OCI-LY7 (cell line): ENCODE measurements at regions not wholly inside any gene's neighbourhood (a gene's known extent, or its start where the extent isn't known, plus 50 kb on each side); places are given as distances from the start of the nearest gene placed in this dataset.

Source experiments
- BruUV-seq: library from RNA; stranded (reverse); fragments of 400-500 nt; replicated peaks from 2 replicates; lab custom pipeline; 2021; lab: Mats Ljungman, UMichigan
- CTCF ChIA-PET: fragments of 300-600 bp; sonication (Branson Sonifier 250); formaldehyde crosslinking; loops from one replicate; lab custom pipeline; 2022; ENCODE audit warnings: antibody characterized with exemption; ENCODE audit not compliant: unreplicated experiment; lab: Charles Lee
- POLR2A ChIA-PET: fragments of 300-600 bp; sonication (Branson Sonifier 250); formaldehyde crosslinking; loops from one replicate; lab custom pipeline; 2022; ENCODE audit warnings: antibody characterized with exemption; lab: Charles Lee
- DNase-seq: peaks from one replicate; pipeline ENCODE4 v3.0.0-alpha.2; 2015; ENCODE audit warnings: low spot score
- H2AFZ ChIP-seq: fragments of 200-600 bp; sonication (generic), shearing (Covaris generic); 2 replicates; pipeline ENCODE4 v1.6.1; 2014; ENCODE audit warnings: mild to moderate bottlenecking, antibody characterized with exemption, low read length, moderate library complexity
- H3K27ac ChIP-seq: fragments of 200-600 bp; sonication (generic); 2 replicates; pipeline ENCODE4 v1.5.1; 2014; ENCODE audit warnings: mixed run types, low read depth, mild to moderate bottlenecking, moderate library complexity, low read length, inconsistent platforms; ENCODE audit not compliant: poor library complexity, severe bottlenecking
- H3K36me3 ChIP-seq: fragments of 200-600 bp; sonication (generic); 2 replicates; pipeline ENCODE4 v1.6.1; 2014; ENCODE audit warnings: mild to moderate bottlenecking, antibody characterized with exemption, low read length, moderate library complexity, mixed read lengths; ENCODE audit not compliant: insufficient read depth
- H3K4me1 ChIP-seq: fragments of 200-600 bp; sonication (generic); 2 replicates; pipeline ENCODE4 v1.5.1; 2014; ENCODE audit warnings: mild to moderate bottlenecking, low read length; ENCODE audit not compliant: insufficient read depth, poor library complexity, severe bottlenecking
- H3K4me2 ChIP-seq: fragments of 200-600 bp; sonication (generic); 2 replicates; pipeline ENCODE4 v1.6.1; 2014; ENCODE audit warnings: mild to moderate bottlenecking, low read length
- H3K4me3 ChIP-seq: fragments of 200-600 bp; sonication (generic); 2 replicates; pipeline ENCODE4 v1.5.1; 2014; ENCODE audit warnings: mild to moderate bottlenecking, low read depth, low read length; ENCODE audit not compliant: poor library complexity, severe bottlenecking
- H3K79me2 ChIP-seq: fragments of 200-600 bp; sonication (generic); 2 replicates; pipeline ENCODE4 v1.6.1; 2016; ENCODE audit warnings: low read depth, mild to moderate bottlenecking, low read length, moderate library complexity, mixed read lengths; ENCODE audit not compliant: insufficient read depth
- H3K9me2 ChIP-seq: fragments of 200-600 bp; sonication (generic); 2 replicates; pipeline ENCODE4 v1.6.1; 2016; ENCODE audit warnings: mild to moderate bottlenecking, low read length, mixed read lengths; ENCODE audit not compliant: insufficient read depth
- H3K9me3 ChIP-seq: fragments of 200-600 bp; sonication (generic); 2 replicates; pipeline ENCODE4 v1.6.1; 2014; ENCODE audit warnings: mild to moderate bottlenecking, mixed run types, low read length, mixed read lengths
- H4K20me1 ChIP-seq: fragments of 200-600 bp; sonication (generic); 2 replicates; pipeline ENCODE4 v1.6.1; 2014; ENCODE audit warnings: mild to moderate bottlenecking, antibody characterized with exemption, low read length, moderate library complexity, mixed read lengths; ENCODE audit not compliant: insufficient read depth
- CTCF ChIP-seq: fragments of 200-600 bp; sonication (generic); conservative IDR thresholded peaks from 2 replicates; pipeline ENCODE4 v1.5.1; 2014; ENCODE audit warnings: mild to moderate bottlenecking, antibody characterized with exemption, low read length, moderate library complexity, mixed read lengths
- EZH2phosphoT487 ChIP-seq: fragments of 200-600 bp; sonication (generic); IDR thresholded peaks from 2 replicates; pipeline ENCODE4 v1.6.1; 2018; ENCODE audit warnings: low read depth, borderline replicate concordance, mild to moderate bottlenecking, mixed run types, antibody characterized with exemption, low read length, moderate library complexity, mixed read lengths
- intact Hi-C: fragments of 100-400 bp; cut with micrococcal nuclease; formaldehyde crosslinking; loops from one replicate; pipeline ENCODE4 v1.10.0; 2022; ENCODE audit not compliant: unreplicated experiment

- Histone ChIP-seq H4K20me1 (no peaks in the 10 kb centered on the region), H3K9me3 (no peaks in the 10 kb centered on the region), H3K27ac (no peak overlapping the region), H3K36me3 (no peaks in the 10 kb centered on the region), H3K9me2 (no peaks in the 10 kb centered on the region), H3K4me1 (no peaks in the 10 kb centered on the region), H3K4me2 (no peak overlapping the region), H3K79me2 (no peaks in the 10 kb centered on the region), H3K4me3 (no peak overlapping the region), H2AFZ (no peak overlapping the region)
- intact Hi-C loops, result no loop called here
- DNase-seq, result no peak
- no TSS peak for BruUV-seq
- ChIA-PET POLR2A (no interaction called here), CTCF (no interaction called here)
- TF ChIP-seq EZH2phosphoT487, result no peak
- TF ChIP-seq CTCF, result no peak
These were observed 706.1 kb upstream of the CDH18 start for GRCh38 chr5:20694121-20694520.

- no TSS peak for BruUV-seq
- ChIA-PET CTCF (no interaction called here), POLR2A (interaction anchor here (0.7 kb wide), 1 partner anchor 1040 kb away, joined by 3 read pairs; no protein-coding TSS in a partner anchor)
These were observed 704.9 kb upstream of the CDH18 start for GRCh38 chr5:20692913-20693312.

More at GRCh38 chr5:20692913-20693312, 704.9 kb upstream of the CDH18 start:
- Histone ChIP-seq H4K20me1 (no peaks in the 10 kb centered on the region), H3K9me3 (no peaks in the 10 kb centered on the region), H3K4me2 (no peak overlapping the region), H3K36me3 (no peaks in the 10 kb centered on the region), H3K27ac (no peak overlapping the region), H3K4me1 (no peaks in the 10 kb centered on the region), H3K79me2 (no peaks in the 10 kb centered on the region), H3K4me3 (no peak overlapping the region), H3K9me2 (no peaks in the 10 kb centered on the region), H2AFZ (no peak overlapping the region)
- TF ChIP-seq EZH2phosphoT487, result no peak
- no peak for TF ChIP-seq CTCF
- intact Hi-C loops, result no loop called here
- DNase-seq, result no peak
